OCI-LY1 (cell line): ENCODE measurements at regions not wholly inside any gene's neighbourhood (a gene's known extent, or its start where the extent isn't known, plus 50 kb on each side); places are given as distances from the start of the nearest gene placed in this dataset.

Experiments
- H2AFZ ChIP-seq: fragments of 200-600 bp; sonication (generic), shearing (Covaris generic); 2 replicates; pipeline ENCODE4 v1.6.0; 2014; ENCODE audit warnings: antibody characterized with exemption, mild to moderate bottlenecking, low read length
- H3F3A ChIP-seq: fragments of 200-600 bp; sonication (generic), shearing (Covaris generic); 2 replicates; pipeline ENCODE4 v1.6.0; 2014; ENCODE audit warnings: mild to moderate bottlenecking, antibody characterized with exemption, low read length, moderate library complexity; ENCODE audit not compliant: insufficient read depth
- H3K27ac ChIP-seq: fragments of 200-600 bp; sonication (generic); 2 replicates; pipeline ENCODE4 v1.5.1; 2014; ENCODE audit warnings: low read length, mixed run types, mild to moderate bottlenecking, low read depth; ENCODE audit not compliant: poor library complexity, severe bottlenecking
- H3K27me3 ChIP-seq: fragments of 200-600 bp; sonication (generic); 2 replicates; pipeline ENCODE4 v1.6.0; 2014; ENCODE audit warnings: antibody characterized with exemption, mild to moderate bottlenecking, low read length, moderate library complexity; ENCODE audit not compliant: insufficient read depth
- H3K36me3 ChIP-seq: fragments of 200-600 bp; sonication (generic); 2 replicates; pipeline ENCODE4 v1.6.1; 2014; ENCODE audit warnings: mild to moderate bottlenecking, antibody characterized with exemption, low read length, moderate library complexity, mixed read lengths; ENCODE audit not compliant: insufficient read depth
- H3K4me1 ChIP-seq: fragments of 200-600 bp; sonication (generic); 2 replicates; pipeline ENCODE4 v1.5.1; 2014; ENCODE audit warnings: mild to moderate bottlenecking, low read length, moderate library complexity; ENCODE audit not compliant: insufficient read depth, severe bottlenecking
- H3K4me2 ChIP-seq: fragments of 200-600 bp; sonication (generic), shearing (Covaris generic); 2 replicates; pipeline ENCODE4 v1.6.1; 2014; ENCODE audit warnings: low read length
- H3K4me3 ChIP-seq: fragments of 200-600 bp; sonication (generic); 2 replicates; pipeline ENCODE4 v1.5.1; 2014; ENCODE audit warnings: low read length, low read depth, mild to moderate bottlenecking, mixed read lengths; ENCODE audit not compliant: poor library complexity, severe bottlenecking
- H3K79me2 ChIP-seq: fragments of 200-600 bp; shearing (Covaris generic); 2 replicates; pipeline ENCODE4 v1.6.1; 2016; ENCODE audit warnings: mixed run types, low read length, mixed read lengths; ENCODE audit not compliant: insufficient read depth
- H3K9ac ChIP-seq: fragments of 200-600 bp; sonication (generic), shearing (Covaris generic); 2 replicates; pipeline ENCODE4 v1.6.1; 2014; ENCODE audit warnings: mild to moderate bottlenecking, low read length, mixed read lengths
- H3K9me2 ChIP-seq: fragments of 200-600 bp; sonication (generic), shearing (Covaris generic); 2 replicates; pipeline ENCODE4 v1.6.1; 2014; ENCODE audit warnings: low read depth, mild to moderate bottlenecking, low read length, mixed read lengths
- H3K9me3 ChIP-seq: fragments of 200-600 bp; shearing (Covaris generic); 2 replicates; pipeline ENCODE4 v1.6.1; 2014; ENCODE audit warnings: low read length, mixed read lengths
- H4K20me1 ChIP-seq: fragments of 200-600 bp; sonication (generic), shearing (Covaris generic); 2 replicates; pipeline ENCODE4 v1.6.0; 2016; ENCODE audit warnings: mild to moderate bottlenecking, low read length; ENCODE audit not compliant: insufficient read depth
- EZH2 ChIP-seq: fragments of 200-600 bp; sonication (generic), shearing (Covaris generic); IDR thresholded peaks from 2 replicates; pipeline ENCODE4 v1.8.0; 2017; ENCODE audit warnings: borderline replicate concordance, mixed run types, mild to moderate bottlenecking, antibody characterized with exemption, low read length, moderate library complexity, mixed read lengths
- TF ChIP-seq, protein P1 (sequence below): fragments of 200-600 bp; sonication (generic), shearing (Covaris generic); IDR thresholded peaks from 2 replicates; pipeline ENCODE4 v1.5.1; 2017; ENCODE audit warnings: mild to moderate bottlenecking, antibody characterized with exemption, low read length, moderate library complexity, mixed read lengths

DNA sequence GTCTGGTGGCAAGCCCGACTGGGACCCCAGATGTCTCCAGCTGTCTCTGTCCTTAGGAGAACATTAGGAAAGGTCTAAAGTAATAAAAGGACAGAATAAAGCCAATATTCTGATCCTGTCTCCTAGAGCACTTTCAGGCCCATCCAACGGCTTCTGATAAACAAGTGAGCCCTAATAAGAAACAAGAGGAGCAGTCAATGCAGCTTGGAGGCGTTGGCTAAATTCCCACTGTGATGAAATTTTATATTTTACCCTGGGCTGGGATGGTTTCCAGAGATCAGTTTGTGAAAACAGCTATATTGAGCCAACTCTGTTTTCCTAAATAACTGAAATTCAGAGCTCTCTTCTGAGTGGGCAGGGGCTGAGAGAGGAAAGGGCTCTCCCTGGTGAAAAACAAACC is 55.5 kb upstream of the SRRM4 start:
- no peak overlapping the region for H2AFZ ChIP-seq
- H3K27me3 ChIP-seq, result no peaks in the 10 kb centered on the region
- H3K9me2 ChIP-seq, result no peaks in the 10 kb centered on the region
- no peak for TF ChIP-seq EZH2
- TF ChIP-seq, protein P1, sequence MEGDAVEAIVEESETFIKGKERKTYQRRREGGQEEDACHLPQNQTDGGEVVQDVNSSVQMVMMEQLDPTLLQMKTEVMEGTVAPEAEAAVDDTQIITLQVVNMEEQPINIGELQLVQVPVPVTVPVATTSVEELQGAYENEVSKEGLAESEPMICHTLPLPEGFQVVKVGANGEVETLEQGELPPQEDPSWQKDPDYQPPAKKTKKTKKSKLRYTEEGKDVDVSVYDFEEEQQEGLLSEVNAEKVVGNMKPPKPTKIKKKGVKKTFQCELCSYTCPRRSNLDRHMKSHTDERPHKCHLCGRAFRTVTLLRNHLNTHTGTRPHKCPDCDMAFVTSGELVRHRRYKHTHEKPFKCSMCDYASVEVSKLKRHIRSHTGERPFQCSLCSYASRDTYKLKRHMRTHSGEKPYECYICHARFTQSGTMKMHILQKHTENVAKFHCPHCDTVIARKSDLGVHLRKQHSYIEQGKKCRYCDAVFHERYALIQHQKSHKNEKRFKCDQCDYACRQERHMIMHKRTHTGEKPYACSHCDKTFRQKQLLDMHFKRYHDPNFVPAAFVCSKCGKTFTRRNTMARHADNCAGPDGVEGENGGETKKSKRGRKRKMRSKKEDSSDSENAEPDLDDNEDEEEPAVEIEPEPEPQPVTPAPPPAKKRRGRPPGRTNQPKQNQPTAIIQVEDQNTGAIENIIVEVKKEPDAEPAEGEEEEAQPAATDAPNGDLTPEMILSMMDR, result no peak
- H3K4me1 ChIP-seq, result no peaks in the 10 kb centered on the region
- H3K4me3 ChIP-seq, result no peak overlapping the region
- H3K36me3 ChIP-seq, result no peaks in the 10 kb centered on the region
- no peaks in the 10 kb centered on the region for H3K79me2 ChIP-seq
- H3F3A ChIP-seq, result no peaks in the 10 kb centered on the region
- H3K9ac ChIP-seq, result no peak overlapping the region
- no peaks in the 10 kb centered on the region for H4K20me1 ChIP-seq
- no peak overlapping the region for H3K27ac ChIP-seq
- H3K4me2 ChIP-seq, result no peak overlapping the region
- H3K9me3 ChIP-seq, result no peaks in the 10 kb centered on the region
